SK-N-SH (cell line): ENCODE measurements at regions not wholly inside any gene's neighbourhood (a gene's known extent, or its start where the extent isn't known, plus 50 kb on each side); places are given as distances from the start of the nearest gene placed in this dataset.

Source experiments
- CTCF ChIP-seq: fragments of 200-600 bp; sonication (generic); IDR thresholded peaks from 2 replicates; pipeline ENCODE4 v1.6.1; 2017; ENCODE audit warnings: antibody characterized with exemption, mild to moderate bottlenecking, moderate library complexity
- EP300 ChIP-seq, 2 experiments: IDR thresholded peaks; 2 replicates each; pipeline versions ENCODE4 v1.4.0 to v1.6.1; 2012; ENCODE audit warnings: borderline replicate concordance in 1 of 2, low read depth in 1 of 2, low read length in 1 of 2
- EZH2phosphoT487 ChIP-seq: fragments of 200-600 bp; sonication (generic); IDR thresholded peaks from 2 replicates; pipeline ENCODE4 v1.6.1; 2017; ENCODE audit warnings: low read depth, mixed run types, mild to moderate bottlenecking, antibody characterized with exemption, moderate library complexity, borderline replicate concordance
- FOXM1 ChIP-seq: IDR thresholded peaks from 2 replicates; pipeline ENCODE4 v1.4.0; 2012; ENCODE audit warnings: low read depth, mild to moderate bottlenecking
- GABPA ChIP-seq: IDR thresholded peaks from 2 replicates; pipeline ENCODE4 v1.4.0; 2012; ENCODE audit warnings: low read depth, mild to moderate bottlenecking
- MXI1 ChIP-seq: IDR thresholded peaks from 2 replicates; pipeline ENCODE4 v1.6.1; 2012; ENCODE audit warnings: mild to moderate bottlenecking, low read depth, low read length, improper control_type of control experiment
- POLR2AphosphoS5 ChIP-seq: IDR thresholded peaks from 2 replicates; pipeline ENCODE4 v1.6.1; 2012; ENCODE audit warnings: low read depth, low read length
- RCOR1 ChIP-seq: fragments of 150-350 bp; IDR thresholded peaks from 2 replicates; pipeline ENCODE4 v1.6.1; 2017; ENCODE audit warnings: antibody characterized with exemption, low read length
- REST ChIP-seq: IDR thresholded peaks from 2 replicates; pipeline ENCODE4 v1.6.1; 2012; ENCODE audit warnings: mild to moderate bottlenecking, low read depth, low read length, moderate library complexity
- RXRA ChIP-seq: IDR thresholded peaks from 2 replicates; pipeline ENCODE4 v1.4.0; 2012; ENCODE audit warnings: low read depth, mild to moderate bottlenecking, borderline replicate concordance
- SMC3 ChIP-seq: IDR thresholded peaks from 2 replicates; pipeline ENCODE4 v1.6.1; 2012; ENCODE audit warnings: low read depth, low read length, improper control_type of control experiment
- TAF1 ChIP-seq: IDR thresholded peaks from 2 replicates; pipeline ENCODE4 v1.6.1; 2012; ENCODE audit warnings: low read depth, mild to moderate bottlenecking, low read length, moderate library complexity, borderline replicate concordance
- TEAD4 ChIP-seq: IDR thresholded peaks from 2 replicates; pipeline ENCODE4 v1.4.0; 2012; ENCODE audit warnings: mild to moderate bottlenecking, borderline replicate concordance; ENCODE audit not compliant: insufficient read depth
- ZBTB33 ChIP-seq: IDR thresholded peaks from 2 replicates; pipeline ENCODE4 v1.4.0; 2012; ENCODE audit warnings: low read depth, borderline replicate concordance

- TF ChIP-seq REST (no peak), CTCF (no peak), EP300 (IDR thresholded peaks at IDR 0.05; ENCODE audit: borderline replicate concordance in 1 of 2, low read depth in 1 of 2, low read length in 1 of 2) (no peak), SMC3 (no peak), ZBTB33 (no peak), RCOR1 (no peak), RXRA (no peak), FOXM1 (no peak), TEAD4 (no peak), EZH2phosphoT487 (no peak), TAF1 (no peak), GABPA (no peak), MXI1 (no peak), POLR2AphosphoS5 (no peak)
These were observed 649.1 kb upstream of the SORCS1 start for GRCh38 chr10:107813451-107814162.
